ENCODE measurements at regions not wholly inside any gene's neighbourhood (a gene's known extent, or its start where the extent isn't known, plus 50 kb on each side); places are given as distances from the start of the nearest gene placed in this dataset.

GRCh38 chr5:114789773-114790402 lies 379.8 kb downstream of the TRIM36 start:
- TF ChIP-seq CTCF (conservative IDR thresholded peaks at IDR 0.05 in 1 of 2, IDR thresholded peaks at IDR 0.05 in 1 of 2; ENCODE audit: low read depth in 1 of 2, low read length in 2 of 2), result peak in 1 of 2 donors; percentile 8
- no peak for TF ChIP-seq EZH2 (IDR thresholded peaks at IDR 0.05; ENCODE audit: low read length, missing control alignments)

Data from fibroblast of lung (primary cell).